SH-SY5Y (cell line): ENCODE measurements at regions not wholly inside any gene's neighbourhood (a gene's known extent, or its start where the extent isn't known, plus 50 kb on each side); places are given as distances from the start of the nearest gene placed in this dataset.

Source experiments
- GATA2 ChIP-seq: IDR thresholded peaks from 2 replicates; pipeline ENCODE4 v1.6.1; 2011; ENCODE audit warnings: mild to moderate bottlenecking, low read depth, low read length
- GATA3 ChIP-seq: IDR thresholded peaks from 2 replicates; pipeline ENCODE4 v1.6.1; 2011; ENCODE audit warnings: low read depth, mild to moderate bottlenecking, low read length, moderate library complexity

DNA sequence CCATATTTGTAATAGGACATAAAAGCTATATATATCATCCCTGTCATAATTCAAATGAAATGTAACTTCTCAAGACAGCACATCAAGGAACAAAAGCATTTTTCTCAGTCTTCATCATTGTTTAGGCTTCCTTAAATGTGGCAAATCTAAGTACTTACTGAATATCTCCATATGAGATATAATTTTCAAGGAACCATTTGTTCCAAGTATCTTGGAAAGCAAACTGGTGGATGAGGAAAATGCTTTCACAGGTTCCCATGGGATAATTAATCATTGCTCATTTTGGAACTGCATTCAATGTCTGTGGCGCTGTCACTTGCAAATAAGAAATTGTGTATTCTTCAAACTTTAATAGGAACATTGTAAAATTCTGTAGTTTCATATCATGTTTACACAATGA is 52.6 kb upstream of the ZNF385D start:
- TF ChIP-seq GATA2, result no peak
- TF ChIP-seq GATA3, result no peak
